Panc1 (cell line): ENCODE measurements at regions not wholly inside any gene's neighbourhood (a gene's known extent, or its start where the extent isn't known, plus 50 kb on each side); places are given as distances from the start of the nearest gene placed in this dataset.

Source experiments
- CTCF ChIP-seq: fragments of 450-650 bp; IDR thresholded peaks from 2 replicates; pipeline ENCODE4 v1.5.1; 2017; ENCODE audit warnings: mild to moderate bottlenecking
- POLR2AphosphoS5 ChIP-seq: IDR thresholded peaks from 2 replicates; pipeline ENCODE4 v1.6.1; 2012; ENCODE audit warnings: mild to moderate bottlenecking, low read depth, low read length, moderate library complexity
- REST ChIP-seq, 2 experiments: IDR thresholded peaks; 2 replicates each; pipeline ENCODE4 v1.6.1; 2011 to 2012; ENCODE audit warnings: low read depth in 2 of 2, control low read depth in 1 of 2, low read length in 1 of 2, mild to moderate bottlenecking in 1 of 2, moderate library complexity in 1 of 2; ENCODE audit not compliant: insufficient read depth in 1 of 2
- SIN3A ChIP-seq: IDR thresholded peaks from 2 replicates; pipeline ENCODE4 v1.6.1; 2012; ENCODE audit warnings: low read depth, mild to moderate bottlenecking, low read length, moderate library complexity, borderline replicate concordance; ENCODE audit not compliant: insufficient read depth

GRCh38 chr4:155077452-155078229 is 130.8 kb upstream of the NPY2R start:
- no peak for TF ChIP-seq CTCF
- TF ChIP-seq SIN3A: no peak
- TF ChIP-seq POLR2AphosphoS5: no peak
- TF ChIP-seq REST (IDR thresholded peaks at IDR 0.05; ENCODE audit: insufficient read depth in 1 of 2, low read depth in 2 of 2, low read length in 1 of 2): no peak
